ENCODE measurements at regions not wholly inside any gene's neighbourhood (a gene's known extent, or its start where the extent isn't known, plus 50 kb on each side); places are given as distances from the start of the nearest gene placed in this dataset.

DNA sequence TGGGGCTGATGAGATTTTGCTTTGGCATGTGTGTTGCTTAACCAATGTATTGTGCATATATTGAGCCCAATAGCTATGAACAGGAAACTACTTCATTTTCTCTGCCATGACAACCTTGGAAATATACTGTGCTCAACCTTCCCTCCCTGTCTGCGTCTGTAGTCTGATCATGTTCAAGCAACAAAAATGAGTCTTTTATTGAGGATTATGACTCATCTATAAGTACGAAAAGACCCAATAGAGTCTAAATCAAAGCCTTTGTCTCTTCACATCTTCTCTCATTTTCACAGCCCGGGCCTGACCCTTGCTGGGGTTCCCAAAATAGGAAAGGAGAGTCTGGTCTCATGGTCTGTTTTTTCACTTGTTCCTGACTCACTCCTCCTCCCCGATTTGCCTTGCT lies 158.2 kb downstream of the CAND1 start:
- no peak for DNase-seq (ENCODE audit: low read depth)

DNA sequence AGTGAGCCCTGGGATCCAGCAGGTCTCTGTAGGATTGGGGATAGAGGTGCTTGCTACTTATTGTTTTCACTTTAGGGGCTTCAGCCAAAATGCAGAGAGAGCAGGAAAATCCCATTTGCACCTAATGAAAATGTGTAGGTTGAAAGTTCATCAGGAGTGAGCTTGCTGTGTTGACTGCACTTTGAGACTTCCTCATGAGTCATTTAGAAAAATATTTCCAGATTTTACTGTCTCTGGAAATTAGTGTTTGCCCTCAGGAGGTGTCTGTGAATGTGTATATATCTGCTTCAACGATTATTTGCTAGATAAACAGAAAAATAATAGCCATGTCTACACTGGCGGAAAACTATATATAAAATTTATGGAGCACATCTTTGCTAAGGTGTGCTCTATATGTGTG lies 159.3 kb downstream of the CAND1 start:
- DNase-seq (ENCODE audit: low read depth), result no peak

DNA sequence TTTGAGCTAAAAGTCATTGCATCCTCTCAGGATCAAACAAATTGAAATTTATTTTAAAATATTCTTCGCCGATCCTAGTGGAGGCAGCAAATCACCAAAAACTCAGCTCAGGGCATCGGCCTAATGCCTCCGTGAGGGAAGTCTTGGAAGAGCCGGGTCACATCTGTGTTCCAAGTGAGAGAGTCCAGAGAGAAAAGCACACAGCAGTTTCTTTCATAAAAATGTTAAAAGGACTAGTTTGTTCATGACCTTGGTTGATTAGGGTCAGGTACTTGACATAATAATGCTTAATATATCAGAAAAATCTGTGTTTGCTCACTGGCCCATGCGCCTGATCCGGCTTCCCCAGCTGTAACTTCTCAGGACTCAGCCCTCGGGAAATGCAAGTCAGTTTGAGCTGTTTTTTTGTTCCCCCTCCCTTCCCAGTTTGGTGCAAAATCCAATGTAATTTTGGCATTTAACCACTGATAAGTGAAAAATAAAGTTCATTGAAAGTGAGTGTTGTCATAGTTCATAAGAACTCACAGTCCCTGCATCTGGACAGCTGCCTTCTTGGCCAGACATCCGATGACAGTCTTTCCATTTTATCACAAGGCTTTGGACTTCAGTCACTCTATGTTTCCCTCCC lies 161.7 kb downstream of the CAND1 start:
- no peak for DNase-seq (ENCODE audit: low read depth)

DNA sequence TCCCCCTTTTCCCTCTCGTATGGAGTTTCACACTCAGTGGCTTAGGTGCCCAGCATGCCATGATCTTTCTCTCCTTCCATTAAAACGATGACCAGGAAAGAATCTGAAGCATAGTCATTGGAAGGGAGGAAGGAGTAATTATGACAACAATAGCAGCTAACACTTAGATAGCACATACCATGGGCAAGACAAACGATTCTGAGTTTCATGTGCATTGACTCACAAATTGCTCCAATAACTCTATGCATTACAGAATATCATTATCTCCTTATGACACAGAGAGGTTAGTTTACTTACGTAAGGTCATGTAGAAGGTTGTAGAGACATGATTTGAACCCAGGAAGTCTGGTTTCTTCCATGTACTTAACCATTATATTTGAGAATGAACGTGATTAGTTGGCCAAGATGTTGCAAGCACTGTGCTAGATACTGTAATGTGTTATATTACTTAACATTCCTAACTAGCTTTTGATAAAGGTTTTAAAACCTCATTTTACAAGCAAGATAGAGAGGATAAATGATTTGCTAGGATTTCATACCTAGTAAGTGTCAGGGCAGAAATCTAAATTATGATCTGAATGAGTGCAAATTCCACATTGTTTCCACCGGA lies 162.4 kb downstream of the CAND1 start:
- DNase-seq (ENCODE audit: low read depth), result no peak

DNA sequence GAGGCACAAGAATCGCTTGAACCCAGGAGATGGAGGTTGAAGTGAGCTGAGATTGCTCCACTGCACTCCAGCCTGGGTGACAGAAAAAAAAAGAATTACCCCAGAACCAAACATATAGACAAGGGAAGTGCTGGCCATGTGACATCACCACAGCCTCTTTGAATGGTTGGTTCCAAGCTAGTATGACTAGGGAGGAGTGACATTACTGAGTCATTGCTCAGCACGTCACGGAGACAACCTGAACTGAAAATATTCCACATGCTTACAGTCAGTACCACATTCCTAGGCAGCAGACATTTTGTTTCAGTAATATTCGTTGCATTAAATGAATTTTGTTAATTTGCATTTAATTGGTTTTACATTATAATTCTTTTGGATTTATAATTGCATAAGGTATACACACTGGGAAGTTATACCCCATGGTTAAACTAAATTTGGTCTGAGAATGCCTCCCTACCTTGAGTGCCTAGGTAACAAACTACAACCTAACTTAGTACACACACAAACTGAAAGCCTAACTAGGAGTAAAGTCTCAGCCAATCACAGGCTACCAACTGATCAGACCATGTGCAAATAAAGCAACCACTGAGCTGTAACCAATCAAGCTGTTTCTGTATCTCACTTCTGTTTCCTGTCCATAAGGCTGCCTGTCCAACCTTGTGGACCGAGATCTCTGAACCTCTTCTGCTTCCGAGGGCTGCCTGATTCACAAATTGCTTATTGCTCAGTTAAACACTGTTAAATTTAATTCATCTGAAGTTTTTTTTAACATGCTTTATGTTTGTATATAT lies 164.4 kb downstream of the CAND1 start:
- DNase-seq (ENCODE audit: low read depth), result no peak

DNA sequence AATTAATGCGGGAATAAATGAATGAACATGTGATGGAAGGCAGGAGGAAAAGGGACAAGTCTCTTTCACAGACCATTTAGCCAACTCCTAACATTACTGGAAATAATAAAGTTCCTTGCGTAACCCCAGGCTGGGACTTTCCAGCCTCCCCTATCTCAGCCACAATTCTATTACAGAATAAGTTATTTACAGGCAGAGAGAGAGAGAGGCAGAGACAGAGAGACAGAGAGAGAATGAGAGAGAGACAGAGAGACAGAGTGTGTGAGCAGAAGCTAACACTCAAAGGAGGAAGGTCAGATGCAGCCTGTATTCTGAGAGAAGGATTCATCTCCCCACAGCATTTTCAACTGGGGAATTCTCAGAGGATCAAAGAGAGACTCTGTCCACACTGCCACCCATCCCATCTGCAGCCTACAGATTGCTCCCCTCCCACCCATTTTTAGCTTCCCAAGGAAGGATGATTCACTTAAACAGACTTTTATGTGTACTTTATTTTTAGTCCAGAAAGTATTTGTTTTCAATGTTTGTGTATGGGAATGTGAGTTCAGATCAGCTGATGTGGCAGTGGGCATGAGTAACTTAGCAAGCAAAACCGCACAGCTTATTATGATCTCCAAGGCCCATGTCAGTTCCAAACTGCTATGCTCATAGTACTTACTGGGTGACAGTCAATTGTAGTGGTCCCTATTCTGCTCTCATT lies 165.7 kb downstream of the CAND1 start:
- no peak for DNase-seq (ENCODE audit: low read depth)

DNA sequence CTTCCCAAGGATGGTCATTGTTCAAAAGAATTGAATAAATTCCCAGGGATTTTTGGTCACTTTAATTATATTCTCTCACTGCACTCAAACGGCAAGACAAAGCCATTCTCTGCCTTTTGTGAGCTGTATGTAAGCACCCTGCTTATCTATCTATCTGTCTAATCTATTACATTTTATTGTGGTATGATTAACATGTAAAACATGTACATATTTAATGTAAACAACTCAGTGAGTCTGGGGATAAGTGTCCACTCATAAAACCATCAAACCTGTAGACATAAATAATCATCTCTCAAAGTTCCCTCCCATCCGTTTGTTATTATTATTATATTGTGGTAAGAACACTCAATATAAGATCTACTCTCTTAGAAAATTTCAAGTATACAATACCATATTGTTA lies 167.1 kb downstream of the CAND1 start:
- DNase-seq (ENCODE audit: low read depth), result no peak

DNA sequence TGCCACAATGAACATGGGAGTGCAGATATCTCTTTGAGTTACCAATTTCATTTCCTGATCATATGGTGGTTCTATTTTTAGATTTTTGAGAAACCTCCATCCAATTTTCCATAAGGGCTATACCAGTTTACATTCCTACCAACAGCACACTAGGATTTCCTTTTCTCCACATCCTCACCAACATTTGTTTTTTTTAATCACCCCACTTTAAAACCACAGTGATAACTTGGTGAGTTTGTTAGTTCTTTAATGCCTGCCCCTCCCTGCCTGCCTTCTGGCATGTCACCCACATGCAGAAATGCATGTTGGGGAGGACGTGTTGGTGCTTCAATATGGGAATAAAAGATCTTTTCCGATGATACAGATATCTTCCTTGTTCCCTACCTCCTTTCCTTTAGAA lies 167.9 kb downstream of the CAND1 start:
- DNase-seq (ENCODE audit: low read depth), result no peak

DNA sequence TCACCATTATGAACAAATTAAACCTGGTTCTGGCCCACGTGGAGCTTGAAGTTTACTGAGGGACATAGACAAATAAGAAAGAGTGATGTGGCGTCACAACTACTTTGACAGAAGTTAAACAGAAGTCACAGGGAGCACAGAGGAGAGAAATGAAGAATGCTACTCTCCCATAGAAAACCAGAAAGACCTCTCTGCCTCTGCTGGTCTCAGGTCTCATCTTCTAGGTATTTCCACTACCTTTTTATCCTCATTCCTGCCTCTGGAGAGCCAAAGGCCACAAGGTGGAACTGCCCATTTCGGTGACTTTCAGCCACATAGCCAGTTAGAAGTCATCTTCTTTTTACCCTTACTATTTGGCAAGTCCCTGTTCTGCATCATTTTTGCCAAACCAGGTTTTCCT lies 170.5 kb downstream of the CAND1 start:
- DNase-seq (ENCODE audit: low read depth), result no peak

DNA sequence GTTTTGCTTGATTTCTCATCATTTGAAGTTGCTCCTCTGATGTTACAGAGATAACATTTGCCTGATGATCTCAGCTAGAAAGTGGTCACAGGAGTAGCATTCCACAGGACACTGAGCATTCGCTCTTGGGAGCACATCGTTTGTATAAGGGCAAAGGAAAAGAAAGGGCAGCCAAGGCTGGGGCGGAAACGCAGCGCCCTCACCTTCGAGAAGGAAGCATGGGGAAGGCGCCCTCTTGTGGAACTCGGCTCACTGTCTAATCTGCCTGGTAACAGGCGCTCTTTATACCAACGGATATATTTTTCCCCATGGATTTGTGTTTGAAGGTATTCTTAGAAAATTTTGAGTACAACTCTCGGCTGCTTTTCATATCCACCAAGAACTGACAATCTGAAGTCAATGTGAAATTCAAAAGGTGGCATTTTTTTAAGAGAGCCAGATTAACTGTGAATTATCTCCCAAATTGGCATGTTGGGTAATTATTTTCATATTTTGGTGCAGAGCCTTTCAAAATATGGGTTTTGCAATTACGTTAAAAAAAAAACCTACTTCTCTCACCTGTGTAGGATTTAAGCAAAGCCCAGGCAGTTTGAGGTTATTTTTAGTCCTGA lies 172.7 kb downstream of the CAND1 start:
- peak; percentile 65 for DNase-seq (ENCODE audit: low read depth)

DNA sequence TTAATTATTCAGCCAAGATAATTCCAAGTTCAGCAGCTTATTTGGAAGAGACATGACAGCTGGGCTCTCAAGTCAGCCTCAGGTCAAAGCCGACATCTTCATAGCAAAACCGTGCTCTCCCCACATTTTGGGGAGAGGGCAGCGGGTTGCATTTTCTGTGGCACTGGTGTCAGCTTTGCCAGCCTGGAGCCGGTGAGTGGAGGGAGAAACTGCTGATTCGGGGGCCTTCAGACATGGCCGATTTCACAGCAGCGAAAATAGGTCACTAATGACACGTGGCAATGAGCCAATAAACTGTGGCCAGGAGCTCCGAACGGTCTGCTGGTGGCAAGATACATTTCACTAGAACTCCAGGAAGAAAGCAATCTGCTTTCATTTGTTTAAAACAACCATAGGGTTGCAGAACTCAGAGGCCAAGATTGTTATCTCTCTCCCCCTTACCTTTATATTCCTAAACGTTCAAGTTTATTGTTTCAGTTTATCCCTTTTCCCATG lies 173.2 kb downstream of the CAND1 start:
- DNase-seq (ENCODE audit: low read depth), result no peak

DNA sequence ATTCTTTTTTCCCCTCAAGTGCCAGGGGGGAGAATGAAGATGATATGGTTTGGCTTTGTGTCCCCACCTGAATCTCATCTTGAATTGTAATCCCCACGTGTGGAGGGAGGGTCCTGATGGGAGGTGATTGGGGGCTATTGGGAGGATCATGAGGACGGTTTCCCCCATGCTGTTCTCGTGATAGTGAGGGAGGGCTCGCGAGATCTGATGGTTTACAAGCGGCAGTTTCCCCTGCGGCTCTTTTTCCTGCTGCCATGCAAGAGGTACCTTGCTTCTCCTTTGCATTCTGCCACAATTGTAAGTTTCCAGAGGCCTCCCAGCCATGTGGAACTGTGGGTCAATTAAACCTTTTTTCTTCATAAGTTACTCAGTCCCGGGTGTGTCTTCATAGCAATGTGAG lies 173.7 kb downstream of the CAND1 start:
- no peak for DNase-seq (ENCODE audit: low read depth)

DNA sequence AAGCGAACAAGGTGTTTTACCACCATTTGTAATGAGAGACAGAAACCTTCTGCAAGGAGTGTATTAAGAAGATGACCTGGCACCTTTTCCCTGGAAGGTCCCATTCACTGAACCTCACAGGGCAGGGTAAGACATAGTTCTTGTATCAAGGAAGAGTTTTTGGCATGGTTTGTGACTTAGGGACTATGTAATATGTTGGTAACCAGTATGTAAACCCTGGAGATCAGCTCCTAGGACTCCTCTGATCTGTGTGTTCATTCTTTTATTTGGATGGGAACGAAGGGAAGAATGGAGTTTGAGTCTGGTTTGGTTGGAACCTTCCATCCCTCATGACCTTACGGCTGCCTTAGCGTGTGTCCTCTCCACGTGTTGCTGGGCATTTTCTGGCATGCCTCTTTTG lies 175.4 kb downstream of the CAND1 start:
- DNase-seq (ENCODE audit: low read depth), result no peak

DNA sequence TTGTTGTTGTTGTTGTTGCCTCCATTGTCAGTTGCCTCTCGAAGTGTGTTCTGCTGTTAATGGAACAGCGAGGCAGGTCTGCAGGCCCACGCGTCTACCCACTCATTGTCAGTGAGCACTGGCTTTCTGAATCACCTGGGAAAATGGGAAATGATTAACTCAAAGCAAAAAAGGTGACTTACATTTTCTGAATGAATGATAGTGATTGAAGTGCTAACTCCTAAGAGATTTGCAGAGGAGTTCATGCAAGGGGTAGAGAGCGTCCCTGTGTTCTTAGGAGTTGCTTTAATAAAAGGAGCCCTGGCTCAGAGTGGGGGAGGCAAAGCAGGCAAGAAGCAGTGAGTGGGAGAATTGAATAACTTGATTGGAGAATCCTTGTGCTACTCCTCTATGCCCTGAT lies 177.6 kb downstream of the CAND1 start:
- no peak for DNase-seq (ENCODE audit: low read depth)

DNA sequence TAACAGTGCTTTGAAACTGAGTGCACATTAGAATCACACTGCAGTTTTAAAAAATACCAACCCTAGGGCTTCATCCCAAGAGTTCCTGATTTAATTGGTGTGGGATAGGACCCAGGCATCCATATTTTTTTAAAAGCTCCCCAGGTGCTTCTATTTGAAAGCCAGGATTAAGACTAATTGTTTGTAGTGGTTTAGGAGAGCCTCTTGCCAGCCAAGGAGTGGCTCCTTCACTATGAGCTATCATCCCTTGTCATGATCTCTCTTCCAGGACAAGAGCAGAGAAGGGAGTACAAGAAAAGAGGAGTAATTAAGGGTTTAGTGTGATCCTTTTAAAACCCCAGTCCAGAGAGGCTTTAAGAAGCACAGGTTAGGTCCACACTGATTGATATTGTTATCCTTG lies 178.0 kb downstream of the CAND1 start:
- DNase-seq (ENCODE audit: low read depth), result no peak

DNA sequence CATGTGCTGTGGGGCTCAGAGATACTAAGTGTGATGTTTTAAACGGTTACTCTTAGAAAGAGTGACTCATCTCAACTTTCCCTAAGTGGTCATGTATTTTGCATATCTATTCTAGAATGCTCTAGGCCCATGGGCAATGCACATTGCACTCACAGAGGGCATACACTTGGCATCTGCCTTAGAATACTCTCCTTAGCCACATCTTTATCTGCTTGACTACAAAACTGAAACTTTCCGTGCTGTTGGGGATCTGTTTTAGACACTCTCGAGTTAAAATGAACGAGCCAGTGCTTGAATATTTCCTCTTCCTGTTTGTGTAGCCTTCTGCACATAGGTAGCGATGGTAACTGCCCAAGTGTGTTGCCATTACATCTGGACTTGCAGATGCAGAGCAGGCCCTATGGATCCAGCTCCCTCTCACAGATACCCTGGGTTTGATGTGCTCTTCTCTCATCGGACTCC lies 180.5 kb downstream of the CAND1 start:
- DNase-seq (ENCODE audit: low read depth), result no peak

DNA sequence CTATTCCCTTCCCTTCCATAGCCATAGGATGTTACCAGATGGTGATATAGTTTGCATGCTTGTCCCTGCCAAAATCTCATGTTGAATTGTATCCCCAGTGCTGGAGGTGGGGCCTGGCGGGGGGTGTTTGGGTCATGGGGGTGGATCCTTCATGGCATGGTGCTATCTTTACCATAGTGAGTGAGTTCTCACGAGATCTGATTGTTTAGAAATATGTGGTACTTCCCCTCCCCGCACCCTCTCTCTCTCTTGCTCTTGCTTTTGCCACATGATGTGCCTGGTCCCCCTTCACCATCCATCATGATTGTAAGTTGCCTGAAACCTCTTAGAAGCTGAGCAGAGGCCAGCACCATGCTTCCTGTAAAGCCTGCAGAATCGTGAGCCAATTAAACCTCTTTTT lies 181.3 kb downstream of the CAND1 start:
- DNase-seq (ENCODE audit: low read depth), result no peak

DNA sequence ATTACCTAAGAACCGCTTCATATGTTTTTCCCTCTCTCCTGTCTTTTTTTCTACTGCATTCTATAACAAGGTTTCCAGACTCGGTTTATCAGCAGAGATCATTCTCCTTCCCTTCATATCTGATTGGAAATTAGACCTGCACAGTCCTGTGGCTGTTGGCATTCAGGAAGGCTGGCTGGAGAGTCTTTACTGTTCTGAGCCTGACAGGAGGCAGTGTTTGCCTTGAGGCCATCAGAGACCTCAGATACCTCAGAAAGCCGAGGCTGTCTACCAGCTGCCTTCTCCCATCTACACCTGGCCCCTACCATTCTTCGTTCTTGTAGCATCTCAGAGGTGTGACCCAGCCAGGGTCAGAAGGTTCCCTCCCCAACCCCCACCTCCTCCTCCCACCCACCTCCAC lies 182.0 kb downstream of the CAND1 start:
- DNase-seq (ENCODE audit: low read depth), result no peak

DNA sequence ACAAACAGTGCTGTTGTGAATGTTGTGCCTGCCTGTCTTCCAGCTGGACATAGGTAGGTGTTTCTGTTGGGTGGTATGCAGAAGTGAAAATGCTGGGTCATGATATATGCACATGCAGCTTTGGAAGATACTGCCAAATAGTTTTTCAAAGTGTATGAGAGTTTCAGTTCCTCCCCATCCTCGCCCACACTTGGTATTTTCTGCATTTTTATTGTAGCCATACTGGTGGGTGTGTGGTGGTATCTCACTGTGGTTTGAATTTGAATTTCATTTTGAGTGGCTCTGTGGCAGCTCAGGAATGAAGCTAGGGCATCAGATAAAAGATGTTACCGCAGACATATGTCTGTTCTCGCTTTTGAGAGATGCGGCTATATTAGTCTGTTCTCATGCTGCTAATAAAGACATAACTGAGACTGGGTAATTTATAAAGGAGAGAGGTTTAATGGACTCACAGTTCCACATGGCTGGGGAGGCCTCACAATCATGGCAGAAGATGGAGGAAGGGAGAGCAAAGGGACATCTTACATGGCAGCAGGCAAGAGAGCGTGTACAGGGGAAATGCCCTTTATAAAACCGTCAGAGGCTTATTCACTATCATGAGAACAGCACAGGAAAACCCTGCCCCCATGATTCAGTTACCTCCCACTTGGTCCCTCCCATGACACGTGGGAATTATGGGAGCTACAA lies 183.1 kb downstream of the CAND1 start:
- DNase-seq (ENCODE audit: low read depth), result no peak

DNA sequence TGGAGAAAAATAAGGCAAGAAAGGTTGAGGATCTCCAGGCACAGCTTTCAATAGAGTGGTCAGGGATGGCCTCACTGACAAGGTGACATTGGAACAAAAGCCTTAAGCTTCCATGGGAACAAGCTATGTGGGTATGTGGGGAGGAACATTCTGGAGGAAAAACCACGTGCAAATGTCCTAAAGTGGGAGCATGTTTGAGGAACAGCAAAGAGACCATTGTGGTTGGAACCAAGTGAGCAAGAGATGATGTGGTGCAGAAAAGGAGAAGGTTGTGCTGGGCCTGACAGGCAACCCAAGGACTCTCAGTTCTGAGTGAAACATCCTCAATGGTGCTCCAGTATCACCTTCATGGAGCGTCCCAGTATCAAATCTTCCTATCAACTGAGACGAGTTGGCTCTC lies 184.0 kb downstream of the CAND1 start:
- no peak for DNase-seq (ENCODE audit: low read depth)

DNA sequence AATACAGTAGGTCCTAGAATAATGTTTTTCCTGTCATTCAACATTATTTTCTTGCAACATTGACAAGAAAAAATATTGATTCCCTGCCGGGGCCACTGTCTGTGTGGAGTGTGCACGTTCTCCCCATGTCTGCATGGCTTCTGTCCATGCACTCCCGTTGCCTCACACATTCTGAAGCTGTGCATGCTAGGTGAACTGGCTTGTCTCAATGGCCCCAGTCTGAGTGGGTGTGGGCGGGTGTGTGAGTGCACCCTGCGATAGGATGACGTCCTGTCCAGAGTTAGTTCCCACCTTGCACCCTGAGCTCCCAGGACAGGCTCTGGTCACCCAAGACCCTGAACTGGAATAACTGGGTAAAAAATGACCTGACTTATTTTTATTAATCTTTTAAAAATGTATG lies 186.1 kb downstream of the CAND1 start:
- DNase-seq (ENCODE audit: low read depth), result no peak

DNA sequence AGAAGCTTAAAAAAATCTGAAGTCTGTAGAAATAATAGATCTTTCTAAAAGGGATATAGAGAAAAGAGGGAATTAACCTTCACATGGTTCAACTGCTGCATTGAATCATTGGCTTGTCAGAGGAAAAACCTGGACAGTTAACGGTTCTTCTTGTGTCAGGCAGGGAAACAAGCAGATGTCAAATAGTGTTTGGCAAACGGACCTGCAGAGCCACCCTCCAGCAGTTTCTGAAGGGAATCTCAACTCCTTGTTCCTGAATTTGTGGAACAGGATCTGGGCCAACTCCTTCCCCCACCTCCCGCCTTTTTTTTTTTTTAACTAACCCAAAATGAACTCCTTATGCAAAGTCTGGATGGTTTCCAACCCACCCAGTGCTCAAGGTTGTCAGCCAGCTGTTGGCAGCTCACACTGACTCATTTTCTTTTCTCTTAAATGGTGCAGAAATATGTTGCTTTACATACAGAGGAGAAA lies 187.3 kb downstream of the CAND1 start:
- DNase-seq (ENCODE audit: low read depth), result no peak
